Breast epithelium (tissue), 3 donors: ENCODE measurements at regions not wholly inside any gene's neighbourhood (a gene's known extent, or its start where the extent isn't known, plus 50 kb on each side); places are given as distances from the start of the nearest gene placed in this dataset.

Source experiments
- POLR2A ChIP-seq: fragments of 450-650 bp; IDR thresholded peaks from one replicate; pipeline ENCODE4 v1.6.1; 2016; ENCODE audit warnings: antibody characterized with exemption, mild to moderate bottlenecking, moderate library complexity
- POLR2AphosphoS5 ChIP-seq, 3 donors: sonication (generic); formaldehyde crosslinking; IDR thresholded peaks; one replicate each; pipeline ENCODE4 v1.6.1; 2017; ENCODE audit warnings: antibody characterized with exemption in 3 of 3

DNA sequence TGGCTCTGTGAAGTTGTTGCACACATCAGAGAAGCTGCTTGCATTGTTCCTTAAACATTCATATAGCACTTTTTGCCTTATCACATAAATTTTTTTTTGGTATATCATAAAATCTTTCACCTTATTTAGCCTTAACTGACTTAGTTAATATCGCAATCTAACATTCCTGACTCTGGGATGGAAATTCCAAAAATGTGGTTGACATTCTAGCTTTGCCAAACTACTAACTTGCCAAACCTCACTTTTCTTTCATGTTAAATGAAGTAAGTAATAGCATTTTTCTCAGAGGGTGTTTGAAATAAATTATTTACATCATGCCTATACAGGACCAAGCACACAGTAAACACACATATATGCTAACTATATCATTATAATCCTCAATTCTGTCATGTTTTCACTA, 736.9 kb upstream of the PCDH9 start:
- no peak for TF ChIP-seq POLR2A
- TF ChIP-seq POLR2AphosphoS5 (IDR thresholded peaks at IDR 0.05), result no peak
